Smooth muscle cell (in vitro differentiated cells): ENCODE measurements at regions not wholly inside any gene's neighbourhood (a gene's known extent, or its start where the extent isn't known, plus 50 kb on each side); places are given as distances from the start of the nearest gene placed in this dataset.

Experiments used
- DNase-seq: peaks from one replicate; lab custom pipeline; 2025; ENCODE audit not compliant: unreplicated experiment; lab: John Stamatoyannopoulos, UW
- H2AFZ ChIP-seq: fragments of 200-600 bp; sonication (generic); 2 replicates; pipeline ENCODE4 v1.6.0; 2016; ENCODE audit warnings: antibody characterized with exemption, low read depth, mild to moderate bottlenecking
- H3F3A ChIP-seq: fragments of 200-600 bp; sonication (generic); 2 replicates; pipeline ENCODE4 v1.6.0; 2017; ENCODE audit warnings: antibody characterized with exemption, low read depth
- H3K27ac ChIP-seq: fragments of 200-600 bp; sonication (generic); 2 replicates; pipeline ENCODE4 v1.5.1; 2016; ENCODE audit warnings: low read depth, mild to moderate bottlenecking
- H3K27me3 ChIP-seq: fragments of 200-600 bp; sonication (generic); 2 replicates; pipeline ENCODE4 v1.6.1; 2016; ENCODE audit warnings: low read depth, mild to moderate bottlenecking
- H3K36me3 ChIP-seq: fragments of 200-600 bp; sonication (generic); 2 replicates; pipeline ENCODE4 v1.5.1; 2016; ENCODE audit warnings: low read depth
- H3K4me1 ChIP-seq: fragments of 200-600 bp; sonication (generic); 2 replicates; pipeline ENCODE4 v1.5.1; 2016; ENCODE audit warnings: low read depth
- H3K4me2 ChIP-seq: fragments of 200-600 bp; sonication (generic); 2 replicates; pipeline ENCODE4 v1.6.0; 2016; ENCODE audit warnings: mild to moderate bottlenecking
- H3K4me3 ChIP-seq: fragments of 200-600 bp; sonication (generic); 2 replicates; pipeline ENCODE4 v1.5.1; 2016; ENCODE audit warnings: mild to moderate bottlenecking
- H3K79me2 ChIP-seq: fragments of 200-600 bp; sonication (generic); 2 replicates; pipeline ENCODE4 v1.6.0; 2016; ENCODE audit warnings: low read depth, mild to moderate bottlenecking
- H3K9ac ChIP-seq: fragments of 200-600 bp; sonication (generic); 2 replicates; pipeline ENCODE4 v1.6.0; 2016; ENCODE audit warnings: low read depth
- H3K9me3 ChIP-seq: fragments of 200-600 bp; sonication (generic); replicated peaks from 2 replicates; pipeline ENCODE4 v1.5.1; 2016; ENCODE audit warnings: low read depth
- H4K20me1 ChIP-seq: fragments of 200-600 bp; sonication (generic); 2 replicates; pipeline ENCODE4 v1.6.0; 2016; ENCODE audit warnings: low read depth
- WGBS: methylation state at CpG from one replicate; pipeline ENCODE4 v1.1.7; 2016; ENCODE audit warnings: low lambda C conversion rate; 5-methylcytosine and 5-hydroxymethylcytosine counted together
- TF ChIP-seq, protein P1 (sequence below): fragments of 200-600 bp; sonication (generic); IDR thresholded peaks from 2 replicates; pipeline ENCODE4 v1.5.1; 2017; ENCODE audit warnings: borderline replicate concordance, mild to moderate bottlenecking, antibody characterized with exemption; ENCODE audit not compliant: insufficient read depth, poor library complexity, severe bottlenecking

DNA sequence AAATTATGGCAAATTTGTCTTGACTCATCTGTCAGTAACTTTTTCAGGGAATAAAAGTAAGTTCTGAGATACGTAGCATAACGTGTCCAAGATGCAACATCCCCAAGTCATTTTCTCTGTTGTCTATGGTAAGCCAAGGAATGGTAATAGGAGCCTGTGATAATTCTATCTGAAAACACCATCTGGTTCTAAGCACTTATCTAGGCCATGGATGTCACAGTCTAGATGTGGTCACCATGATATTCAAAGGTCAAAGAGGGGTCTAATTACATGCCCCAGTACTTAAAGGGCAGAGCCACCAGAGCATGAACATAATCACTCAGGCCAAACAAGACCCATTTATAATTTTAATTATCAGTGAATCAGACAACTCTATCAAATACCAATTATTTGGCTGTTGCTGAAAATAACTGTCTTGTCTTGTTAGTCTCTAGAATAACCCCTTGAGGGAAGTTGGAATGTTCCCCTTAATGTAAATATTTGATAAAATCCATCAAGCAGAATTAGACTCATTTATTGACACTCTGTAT is 225.1 kb upstream of the MPPED2 start:
- Histone ChIP-seq H3K27me3 (no peaks in the 10 kb centered on the region), H3K4me2 (no peak overlapping the region), H4K20me1 (no peaks in the 10 kb centered on the region), H3K4me1 (no peaks in the 10 kb centered on the region), H3K27ac (no peak overlapping the region), H3K79me2 (no peaks in the 10 kb centered on the region), H3K36me3 (no peaks in the 10 kb centered on the region), H3K9ac (no peak overlapping the region), H3F3A (no peaks in the 10 kb centered on the region), H3K4me3 (no peak overlapping the region), H3K9me3 (no peaks in the 10 kb centered on the region), H2AFZ (no peak overlapping the region)
- DNase-seq, result no peak
- WGBS, result 82% methylated on average over 2 of the region's 2 CpGs
- TF ChIP-seq, protein P1, sequence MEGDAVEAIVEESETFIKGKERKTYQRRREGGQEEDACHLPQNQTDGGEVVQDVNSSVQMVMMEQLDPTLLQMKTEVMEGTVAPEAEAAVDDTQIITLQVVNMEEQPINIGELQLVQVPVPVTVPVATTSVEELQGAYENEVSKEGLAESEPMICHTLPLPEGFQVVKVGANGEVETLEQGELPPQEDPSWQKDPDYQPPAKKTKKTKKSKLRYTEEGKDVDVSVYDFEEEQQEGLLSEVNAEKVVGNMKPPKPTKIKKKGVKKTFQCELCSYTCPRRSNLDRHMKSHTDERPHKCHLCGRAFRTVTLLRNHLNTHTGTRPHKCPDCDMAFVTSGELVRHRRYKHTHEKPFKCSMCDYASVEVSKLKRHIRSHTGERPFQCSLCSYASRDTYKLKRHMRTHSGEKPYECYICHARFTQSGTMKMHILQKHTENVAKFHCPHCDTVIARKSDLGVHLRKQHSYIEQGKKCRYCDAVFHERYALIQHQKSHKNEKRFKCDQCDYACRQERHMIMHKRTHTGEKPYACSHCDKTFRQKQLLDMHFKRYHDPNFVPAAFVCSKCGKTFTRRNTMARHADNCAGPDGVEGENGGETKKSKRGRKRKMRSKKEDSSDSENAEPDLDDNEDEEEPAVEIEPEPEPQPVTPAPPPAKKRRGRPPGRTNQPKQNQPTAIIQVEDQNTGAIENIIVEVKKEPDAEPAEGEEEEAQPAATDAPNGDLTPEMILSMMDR, result no peak

DNA sequence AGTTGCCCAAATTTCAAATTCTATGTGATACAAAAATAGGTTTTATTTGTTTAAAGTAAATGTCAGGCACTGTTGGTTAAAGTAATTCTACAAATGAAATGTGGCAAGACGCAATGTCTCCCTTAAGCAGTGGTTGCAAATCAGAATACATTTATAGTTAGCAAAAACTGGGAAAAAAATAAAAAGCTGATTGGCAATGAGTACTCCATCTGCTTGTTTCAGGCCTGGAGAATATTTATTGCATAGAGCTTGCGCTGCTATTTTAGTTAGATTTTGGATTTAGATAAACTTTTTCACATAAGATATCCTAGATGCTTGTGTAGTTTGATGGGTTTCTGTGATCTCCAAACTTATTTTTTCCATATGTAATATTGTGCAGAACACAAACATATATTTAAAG is 224.0 kb upstream of the MPPED2 start:
- H4K20me1 ChIP-seq, result no peaks in the 10 kb centered on the region
- H3K27ac ChIP-seq, result no peak overlapping the region
- no peaks in the 10 kb centered on the region for H3K79me2 ChIP-seq
- H3K9ac ChIP-seq, result no peak overlapping the region
- no peaks in the 10 kb centered on the region for H3K36me3 ChIP-seq
- H2AFZ ChIP-seq, result no peak overlapping the region
- no peaks in the 10 kb centered on the region for H3K27me3 ChIP-seq
- TF ChIP-seq, protein P1, result no peak
- WGBS, result 94% methylated on average over 2 of the region's 2 CpGs
- H3K4me2 ChIP-seq, result no peak overlapping the region
- H3F3A ChIP-seq, result no peaks in the 10 kb centered on the region
- no peak for DNase-seq
- H3K9me3 ChIP-seq, result no peaks in the 10 kb centered on the region
- H3K4me1 ChIP-seq, result no peaks in the 10 kb centered on the region
- H3K4me3 ChIP-seq, result no peak overlapping the region

DNA sequence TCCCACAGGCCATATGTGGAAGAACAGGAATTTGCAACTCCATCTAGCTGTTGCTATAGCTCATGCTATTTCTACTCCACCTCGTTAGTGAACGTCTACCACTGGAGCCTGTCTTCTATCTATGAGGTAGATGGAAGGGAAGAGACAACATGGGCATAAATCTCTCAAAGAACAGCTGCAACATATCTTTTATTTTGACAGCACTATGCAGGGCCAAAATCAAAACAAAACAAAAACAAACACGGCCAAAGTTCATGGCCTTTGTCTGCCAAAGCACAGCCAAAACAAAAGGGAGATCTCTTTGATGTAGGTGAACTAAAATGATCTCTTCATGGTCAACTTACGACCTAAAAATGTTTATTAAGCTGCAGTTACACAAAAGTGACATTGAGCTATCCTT is 215.2 kb upstream of the MPPED2 start:
- H3F3A ChIP-seq, result no peaks in the 10 kb centered on the region
- H3K27me3 ChIP-seq, result no peaks in the 10 kb centered on the region
- no peak overlapping the region for H3K4me3 ChIP-seq
- H2AFZ ChIP-seq, result no peak overlapping the region
- H3K79me2 ChIP-seq, result no peaks in the 10 kb centered on the region
- H4K20me1 ChIP-seq, result no peaks in the 10 kb centered on the region
- no peaks in the 10 kb centered on the region for H3K9me3 ChIP-seq
- H3K4me1 ChIP-seq, result no peaks in the 10 kb centered on the region
- no peak overlapping the region for H3K4me2 ChIP-seq
- no peak overlapping the region for H3K9ac ChIP-seq
- H3K36me3 ChIP-seq, result no peaks in the 10 kb centered on the region
- 71% methylated on average over 4 of the region's 4 CpGs for WGBS
- DNase-seq, result no peak
- no peak overlapping the region for H3K27ac ChIP-seq
- TF ChIP-seq, protein P1, result no peak

DNA sequence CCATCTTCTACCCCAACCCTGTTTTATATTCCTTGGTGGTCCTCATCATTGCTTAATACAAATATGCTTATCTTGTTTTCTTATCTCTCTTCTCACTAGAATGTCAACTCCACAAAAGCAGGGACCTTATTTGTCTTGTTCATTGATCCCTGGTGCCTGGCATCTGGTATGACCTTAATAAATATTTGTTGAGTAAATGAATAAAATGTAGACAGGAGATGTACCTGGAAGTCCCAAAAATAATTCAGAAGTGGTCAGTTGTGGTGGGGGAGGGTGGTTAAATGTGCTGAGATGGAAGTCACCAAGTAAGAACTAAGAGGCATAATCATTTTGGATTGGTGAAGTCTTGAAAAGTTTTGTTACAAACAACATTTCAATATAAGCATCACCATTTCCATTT is 214.8 kb upstream of the MPPED2 start:
- Histone ChIP-seq H3K9ac (no peak overlapping the region), H3K9me3 (no peaks in the 10 kb centered on the region), H3K4me2 (no peak overlapping the region), H3K4me1 (no peaks in the 10 kb centered on the region), H3K27ac (no peak overlapping the region), H3K36me3 (no peaks in the 10 kb centered on the region), H3F3A (no peaks in the 10 kb centered on the region), H3K27me3 (no peaks in the 10 kb centered on the region), H3K4me3 (no peak overlapping the region), H3K79me2 (no peaks in the 10 kb centered on the region), H4K20me1 (no peaks in the 10 kb centered on the region), H2AFZ (no peak overlapping the region)
- TF ChIP-seq, protein P1, result no peak
- no peak for DNase-seq
